Omental fat pad (tissue), 3 donors: ENCODE measurements at regions not wholly inside any gene's neighbourhood (a gene's known extent, or its start where the extent isn't known, plus 50 kb on each side); places are given as distances from the start of the nearest gene placed in this dataset.

Source experiments
- ATAC-seq: fragments of 150-250 bp; one replicate; pipeline ENCODE4 v1.9.1; 2016; ENCODE audit warnings: mild to moderate bottlenecking, moderate library complexity; ENCODE audit not compliant: low FRiP score
- DNase-seq: peaks from one replicate; pipeline ENCODE4 v3.0.0-alpha.2; 2019; ENCODE audit warnings: low spot score
- TF ChIP-seq, protein P1 (sequence below), 3 donors: fragments of 450-650 bp; IDR thresholded peaks; one replicate each; pipeline ENCODE4 v1.5.1; 2016 to 2017; ENCODE audit warnings: antibody characterized with exemption in 3 of 3, mild to moderate bottlenecking in 3 of 3, moderate library complexity in 2 of 3

GRCh38 chr2:238669046-238669445, 178.8 kb upstream of the TWIST2 start:
- TF ChIP-seq, protein P1, sequence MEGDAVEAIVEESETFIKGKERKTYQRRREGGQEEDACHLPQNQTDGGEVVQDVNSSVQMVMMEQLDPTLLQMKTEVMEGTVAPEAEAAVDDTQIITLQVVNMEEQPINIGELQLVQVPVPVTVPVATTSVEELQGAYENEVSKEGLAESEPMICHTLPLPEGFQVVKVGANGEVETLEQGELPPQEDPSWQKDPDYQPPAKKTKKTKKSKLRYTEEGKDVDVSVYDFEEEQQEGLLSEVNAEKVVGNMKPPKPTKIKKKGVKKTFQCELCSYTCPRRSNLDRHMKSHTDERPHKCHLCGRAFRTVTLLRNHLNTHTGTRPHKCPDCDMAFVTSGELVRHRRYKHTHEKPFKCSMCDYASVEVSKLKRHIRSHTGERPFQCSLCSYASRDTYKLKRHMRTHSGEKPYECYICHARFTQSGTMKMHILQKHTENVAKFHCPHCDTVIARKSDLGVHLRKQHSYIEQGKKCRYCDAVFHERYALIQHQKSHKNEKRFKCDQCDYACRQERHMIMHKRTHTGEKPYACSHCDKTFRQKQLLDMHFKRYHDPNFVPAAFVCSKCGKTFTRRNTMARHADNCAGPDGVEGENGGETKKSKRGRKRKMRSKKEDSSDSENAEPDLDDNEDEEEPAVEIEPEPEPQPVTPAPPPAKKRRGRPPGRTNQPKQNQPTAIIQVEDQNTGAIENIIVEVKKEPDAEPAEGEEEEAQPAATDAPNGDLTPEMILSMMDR (IDR thresholded peaks at IDR 0.05) = no peak
- no peak for DNase-seq
- no peak for ATAC-seq

GRCh38 chr2:238669581-238670080, 178.3 kb upstream of the TWIST2 start:
- TF ChIP-seq, protein P1 (IDR thresholded peaks at IDR 0.05) = no peak
- DNase-seq = no peak
- ATAC-seq = no peak

DNA sequence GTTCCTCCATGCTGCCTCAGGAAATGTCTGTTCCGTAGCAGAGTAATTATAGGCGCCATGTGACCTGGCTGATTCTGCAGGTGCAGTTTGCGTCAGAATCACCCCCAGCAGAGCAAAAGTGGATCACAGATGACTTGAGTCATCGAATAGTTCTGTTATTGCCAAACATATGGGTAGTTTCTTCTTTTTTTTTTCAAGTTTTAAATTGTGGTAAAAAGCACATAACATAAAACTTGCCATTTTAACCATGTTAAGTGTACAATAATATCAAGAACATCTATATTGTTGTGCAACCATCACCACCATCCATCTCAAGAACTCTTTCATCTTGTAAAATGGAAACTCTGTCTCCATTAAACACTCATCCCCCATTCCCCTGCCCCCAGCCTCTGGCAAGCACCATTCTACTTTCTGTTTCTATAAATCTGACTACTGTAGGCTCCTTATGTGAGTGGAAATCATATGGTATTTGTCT, 177.7 kb upstream of the TWIST2 start:
- DNase-seq = no peak
- no peak for ATAC-seq
- TF ChIP-seq, protein P1 (IDR thresholded peaks at IDR 0.05) = no peak

DNA sequence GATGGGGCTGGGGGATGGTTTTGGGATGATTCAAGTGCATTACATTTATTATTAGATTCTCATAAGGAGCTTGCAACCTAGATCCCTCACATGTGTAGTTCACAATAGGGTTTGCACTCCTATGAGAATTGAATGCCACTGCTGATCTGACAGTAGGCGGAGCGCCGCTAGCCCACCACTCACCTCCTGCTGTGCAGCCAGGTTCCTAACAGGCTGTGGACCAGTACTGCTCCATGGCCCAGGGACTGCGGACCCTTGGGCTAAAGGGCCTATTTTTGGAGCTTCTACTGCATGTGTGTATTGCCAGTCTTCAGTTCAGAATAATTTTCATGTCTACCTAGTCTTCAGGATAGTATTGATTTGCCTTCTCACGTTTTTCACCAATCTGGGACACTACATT, 165.3 kb upstream of the TWIST2 start:
- ATAC-seq = no peak
- TF ChIP-seq, protein P1 (IDR thresholded peaks at IDR 0.05) = no peak
- DNase-seq = no peak

DNA sequence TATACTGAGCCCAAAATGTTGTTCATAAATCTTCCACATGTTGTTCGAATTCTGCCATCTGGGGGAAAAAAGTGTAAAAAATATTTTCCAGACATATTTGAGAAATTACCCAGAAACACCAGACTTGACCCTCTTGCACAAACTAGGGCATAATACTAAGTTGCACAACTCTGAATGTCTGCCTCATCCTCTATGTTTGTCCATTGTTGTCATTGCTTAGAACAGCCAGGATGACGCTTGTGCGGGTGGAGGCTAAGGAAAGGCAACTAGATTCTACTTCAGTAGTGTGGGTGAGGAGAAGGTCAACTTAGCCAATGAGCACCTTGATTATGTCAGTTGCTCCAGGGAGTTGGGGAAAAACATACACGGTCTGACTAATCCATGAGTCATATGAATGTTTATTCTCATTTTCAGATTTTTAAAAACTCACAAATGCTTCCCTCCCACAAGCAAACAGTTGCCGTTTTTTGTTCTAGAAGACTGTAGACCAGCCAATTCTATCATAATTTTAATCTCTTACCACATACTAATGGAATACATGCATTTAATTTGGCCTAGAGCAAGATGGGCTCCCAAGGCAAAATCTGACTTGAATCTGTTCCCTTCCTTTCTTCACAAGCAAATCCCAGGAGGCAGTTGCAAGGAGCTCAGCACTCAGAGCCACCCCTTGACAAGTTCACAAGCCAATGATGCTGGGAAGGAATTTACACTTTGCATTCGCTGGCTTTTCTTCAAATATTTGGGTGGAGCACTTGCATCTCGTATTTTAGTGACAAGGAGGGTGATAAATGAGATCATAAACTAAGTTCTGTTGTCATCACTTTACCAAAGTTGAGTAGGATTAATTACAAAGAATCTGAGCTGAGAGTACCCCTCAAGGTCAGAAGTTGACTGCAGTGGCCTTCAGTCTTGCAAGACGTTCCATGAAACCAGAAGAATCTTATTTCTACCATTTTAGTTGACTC, 163.2 kb upstream of the TWIST2 start:
- no peak for DNase-seq
- TF ChIP-seq, protein P1 (IDR thresholded peaks at IDR 0.05) = no peak
- peak; percentile 92 for ATAC-seq

- no peak for ATAC-seq
- TF ChIP-seq, protein P1 (IDR thresholded peaks at IDR 0.05) = no peak
- DNase-seq = no peak
Observed at GRCh38 chr2:238685327-238685709, 162.6 kb upstream of the TWIST2 start.
